Vagina (tissue), 2 donors: ENCODE measurements at regions not wholly inside any gene's neighbourhood (a gene's known extent, or its start where the extent isn't known, plus 50 kb on each side); places are given as distances from the start of the nearest gene placed in this dataset.
A peak's percentile ranks its signal among the peaks of the same experiment; 100 is the strongest.
"Not testable (repeated sequence)": the region's sequence is repeated elsewhere in the genome, so short reads cannot be mapped to it uniquely, and the experiment has no call there.

Experiments used
- DNase-seq, 2 donors: peaks; one replicate each; pipeline ENCODE4 v3.0.0-alpha.2; 2017; ENCODE audit errors: extremely low spot score in 2 of 2
- H3K27ac ChIP-seq: fragments of 200-600 bp; sonication (generic); one replicate; pipeline ENCODE4 v1.5.1; 2019
- H3K27me3 ChIP-seq: fragments of 200-600 bp; sonication (generic); one replicate; pipeline ENCODE4 v1.5.1; 2019
- H3K36me3 ChIP-seq, 2 donors: fragments of 200-600 bp; sonication (generic); one replicate each; pipeline ENCODE4 v1.5.1; 2017 to 2019
- H3K4me1 ChIP-seq: fragments of 200-600 bp; sonication (generic); one replicate; pipeline ENCODE4 v1.5.1; 2019
- H3K4me3 ChIP-seq, 2 donors: fragments of 200-600 bp; sonication (generic); 1 replicate in 1 of 2; 2 replicates in 1 of 2; pipeline ENCODE4 v1.5.1; 2016 to 2019
- H3K9me3 ChIP-seq: fragments of 200-600 bp; sonication (generic); one replicate; pipeline ENCODE4 v1.5.1; 2019
- POLR2A ChIP-seq, 2 donors: fragments of 450-650 bp; IDR thresholded peaks; one replicate each; pipeline ENCODE4 v1.6.1; 2017; ENCODE audit warnings: antibody characterized with exemption in 2 of 2, mild to moderate bottlenecking in 2 of 2, moderate library complexity in 2 of 2
- POLR2AphosphoS5 ChIP-seq, 2 donors: sonication (generic); formaldehyde crosslinking; IDR thresholded peaks; one replicate each; pipeline ENCODE4 v1.9.0; 2017; ENCODE audit warnings: antibody characterized with exemption in 2 of 2, mild to moderate bottlenecking in 2 of 2, low read depth in 1 of 2; ENCODE audit not compliant: insufficient read depth in 1 of 2
- intact Hi-C: fragments of 100-400 bp; cut with DNase I; formaldehyde crosslinking; loops from one replicate; pipeline ENCODE4 v1.15.1; 2023
- TF ChIP-seq, protein P1 (sequence below), 3 experiments: fragments of 450-650 bp in 2 of 3; fragments of 200-600 bp in 1 of 3; sonication (generic) in 1 of 3; IDR thresholded peaks; one replicate each; pipeline ENCODE4 v1.5.1; 2017 to 2019; ENCODE audit warnings: antibody characterized with exemption in 3 of 3, mild to moderate bottlenecking in 2 of 3, moderate library complexity in 2 of 3

DNA sequence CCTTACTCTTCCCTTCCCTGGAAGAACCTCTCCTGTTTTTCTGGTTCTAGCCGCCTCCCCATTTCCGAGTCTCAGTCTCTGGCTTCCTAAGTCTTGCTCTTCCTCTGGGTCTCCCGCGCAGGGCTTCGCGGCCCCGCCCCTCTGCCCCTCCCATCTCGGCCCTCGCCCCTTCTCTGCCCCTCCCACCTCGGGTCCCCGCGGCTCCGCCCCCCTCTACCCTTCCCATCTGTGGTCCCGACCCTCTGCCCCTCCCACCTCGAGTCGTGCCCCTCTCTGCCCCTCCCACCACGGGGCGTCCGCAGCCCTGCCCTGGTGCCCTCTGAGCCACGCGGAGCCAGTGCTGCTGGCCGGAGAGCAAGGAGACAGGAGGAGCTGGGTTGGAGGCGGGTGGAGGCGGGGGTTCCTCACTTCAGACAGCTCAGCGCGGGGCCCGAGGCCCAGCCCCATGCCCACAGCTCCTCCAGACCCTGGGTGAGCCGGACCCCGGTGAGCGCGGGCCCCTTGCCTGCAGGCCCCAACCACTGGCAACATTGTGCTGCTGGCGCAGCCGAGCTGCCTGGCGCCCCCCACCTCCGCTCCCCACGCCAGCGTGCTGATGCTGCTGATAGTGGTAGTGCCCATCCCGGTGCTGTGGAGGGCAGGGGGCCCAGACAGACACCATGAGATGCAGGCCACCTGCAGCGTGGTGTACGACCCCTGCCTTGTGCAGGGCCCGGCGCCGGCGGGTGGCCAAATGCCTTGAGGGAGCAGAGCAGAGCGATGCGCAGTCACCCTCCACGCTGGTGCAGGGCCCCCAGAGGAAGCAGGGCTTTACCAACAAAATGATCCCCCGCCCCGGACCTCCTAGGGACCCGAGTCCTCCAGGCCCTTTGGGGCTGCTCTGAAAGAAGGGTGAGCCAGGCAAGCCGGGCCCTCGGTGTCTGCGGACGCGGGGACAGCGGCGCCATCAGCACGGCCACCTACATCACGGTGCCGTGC is 2115.3 kb downstream of the TP53TG3F start:
- Histone ChIP-seq H3K36me3 (no peaks in the 10 kb centered on the region), H3K4me1 (no peaks in the 10 kb centered on the region), H3K27ac (no peak overlapping the region), H3K9me3 (no peaks in the 10 kb centered on the region), H3K27me3 (no peaks in the 10 kb centered on the region), H3K4me3 (no peak overlapping the region)
- DNase-seq: peak in 1 of 2 donors; percentile 85
- intact Hi-C loops: no loop called here
- TF ChIP-seq, protein P1, sequence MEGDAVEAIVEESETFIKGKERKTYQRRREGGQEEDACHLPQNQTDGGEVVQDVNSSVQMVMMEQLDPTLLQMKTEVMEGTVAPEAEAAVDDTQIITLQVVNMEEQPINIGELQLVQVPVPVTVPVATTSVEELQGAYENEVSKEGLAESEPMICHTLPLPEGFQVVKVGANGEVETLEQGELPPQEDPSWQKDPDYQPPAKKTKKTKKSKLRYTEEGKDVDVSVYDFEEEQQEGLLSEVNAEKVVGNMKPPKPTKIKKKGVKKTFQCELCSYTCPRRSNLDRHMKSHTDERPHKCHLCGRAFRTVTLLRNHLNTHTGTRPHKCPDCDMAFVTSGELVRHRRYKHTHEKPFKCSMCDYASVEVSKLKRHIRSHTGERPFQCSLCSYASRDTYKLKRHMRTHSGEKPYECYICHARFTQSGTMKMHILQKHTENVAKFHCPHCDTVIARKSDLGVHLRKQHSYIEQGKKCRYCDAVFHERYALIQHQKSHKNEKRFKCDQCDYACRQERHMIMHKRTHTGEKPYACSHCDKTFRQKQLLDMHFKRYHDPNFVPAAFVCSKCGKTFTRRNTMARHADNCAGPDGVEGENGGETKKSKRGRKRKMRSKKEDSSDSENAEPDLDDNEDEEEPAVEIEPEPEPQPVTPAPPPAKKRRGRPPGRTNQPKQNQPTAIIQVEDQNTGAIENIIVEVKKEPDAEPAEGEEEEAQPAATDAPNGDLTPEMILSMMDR (IDR thresholded peaks at IDR 0.05): no peak
- TF ChIP-seq POLR2AphosphoS5 (IDR thresholded peaks at IDR 0.05; ENCODE audit: insufficient read depth in 1 of 2, low read depth in 1 of 2) (no peak), POLR2A (IDR thresholded peaks at IDR 0.05) (no peak)

DNA sequence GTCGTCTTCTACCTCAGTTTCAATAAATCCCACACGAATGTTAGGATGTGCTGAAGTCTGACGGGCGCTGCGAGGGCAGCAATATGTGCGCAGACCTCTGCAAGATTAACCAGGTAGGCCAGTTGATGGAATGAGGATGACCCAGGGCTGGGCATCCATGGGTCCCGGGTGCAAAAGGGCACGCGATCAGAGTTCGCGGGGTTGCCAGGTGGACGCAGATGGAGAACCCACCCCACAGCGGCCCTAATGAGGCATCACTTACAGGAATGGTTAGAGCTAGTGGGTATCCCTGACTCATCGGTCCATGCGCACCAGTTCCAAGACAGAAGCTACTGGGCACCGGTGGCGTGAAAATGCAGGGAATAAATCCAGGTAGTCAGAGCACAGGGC is 2116.0 kb downstream of the TP53TG3F start:
- no peak for DNase-seq
- Histone ChIP-seq H3K9me3 (no peaks in the 10 kb centered on the region), H3K27ac (no peak overlapping the region), H3K4me1 (no peaks in the 10 kb centered on the region), H3K27me3 (no peaks in the 10 kb centered on the region), H3K36me3 (no peaks in the 10 kb centered on the region), H3K4me3 (no peak overlapping the region)
- TF ChIP-seq, protein P1 (IDR thresholded peaks at IDR 0.05): no peak
- TF ChIP-seq POLR2A (IDR thresholded peaks at IDR 0.05): no peak
- TF ChIP-seq POLR2AphosphoS5 (IDR thresholded peaks at IDR 0.05; ENCODE audit: insufficient read depth in 1 of 2, low read depth in 1 of 2): no peak
- intact Hi-C loops: no loop called here

DNA sequence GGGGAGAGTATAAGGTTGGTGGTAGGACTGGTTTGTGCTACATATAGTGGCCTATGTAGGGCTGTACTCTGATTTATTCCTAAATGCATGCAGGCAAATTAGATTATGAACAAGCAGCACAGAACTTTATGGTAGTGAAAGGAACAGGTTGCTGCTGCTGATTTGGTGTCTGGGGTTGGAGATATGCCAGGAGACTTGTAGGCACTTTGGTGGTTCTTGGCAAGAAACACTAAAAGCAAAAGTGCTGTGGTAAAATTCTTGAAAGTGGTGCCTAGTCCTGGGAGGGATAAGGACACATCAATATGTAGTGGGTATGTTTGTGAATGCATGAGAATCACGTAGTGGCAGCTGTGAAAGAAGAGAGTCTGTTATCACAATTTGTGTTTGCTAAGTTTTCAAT is 2126.0 kb downstream of the TP53TG3F start:
- intact Hi-C loops: no loop called here
- no peaks in the 10 kb centered on the region for H3K9me3 ChIP-seq
- no peak overlapping the region for H3K27ac ChIP-seq
- TF ChIP-seq POLR2A (IDR thresholded peaks at IDR 0.05) (no peak), POLR2AphosphoS5 (IDR thresholded peaks at IDR 0.05; ENCODE audit: insufficient read depth in 1 of 2, low read depth in 1 of 2) (no peak)
- no peaks in the 10 kb centered on the region for H3K36me3 ChIP-seq
- no peak for DNase-seq
- H3K4me1 ChIP-seq: no peaks in the 10 kb centered on the region
- H3K4me3 ChIP-seq: no peak overlapping the region
- no peaks in the 10 kb centered on the region for H3K27me3 ChIP-seq

DNA sequence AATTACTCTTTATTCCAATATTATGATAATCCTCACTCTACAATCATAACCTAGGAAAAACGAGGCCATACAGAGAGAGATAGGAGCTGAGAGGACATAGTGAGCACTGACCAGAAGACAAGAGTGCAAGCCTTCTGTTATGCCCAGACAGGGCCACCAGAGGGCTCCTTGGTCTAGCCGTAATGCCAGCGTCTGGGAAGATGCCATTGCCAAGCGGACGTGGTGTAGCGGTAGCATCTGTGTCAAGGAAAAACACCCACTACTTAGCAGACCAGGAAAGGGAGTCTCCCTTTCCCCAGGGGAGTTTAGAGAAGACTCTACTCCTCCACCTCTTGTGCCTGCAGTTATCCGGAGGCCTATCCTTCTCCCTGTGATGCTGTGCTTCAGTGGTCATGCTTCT is 2131.5 kb downstream of the TP53TG3F start:
- H3K27me3 ChIP-seq, H3K4me1 ChIP-seq, DNase-seq, H3K36me3 ChIP-seq, intact Hi-C loops, H3K9me3 ChIP-seq, H3K4me3 ChIP-seq, H3K27ac ChIP-seq: not testable (repeated sequence)

DNA sequence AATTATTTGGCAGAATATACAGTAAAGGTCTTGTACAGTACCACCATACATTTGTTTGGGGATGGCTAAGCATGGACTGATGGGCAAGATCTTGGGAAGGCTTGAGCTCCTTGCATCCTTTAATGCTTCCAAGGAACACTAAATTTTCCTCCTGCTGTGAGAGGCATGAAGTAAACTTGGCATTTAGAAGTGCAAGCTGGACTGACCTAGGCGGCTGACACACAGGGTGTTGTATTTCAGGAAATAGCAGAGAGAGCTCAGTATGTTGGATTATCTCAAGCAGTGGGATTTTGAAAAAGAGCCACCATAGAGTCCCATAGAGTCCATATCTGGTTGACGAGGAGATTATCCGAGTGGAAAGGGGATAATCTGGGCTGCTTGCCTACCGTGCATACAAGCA is 2137.1 kb downstream of the TP53TG3F start:
- H3K36me3 ChIP-seq: no peaks in the 10 kb centered on the region
- no peak for DNase-seq
- intact Hi-C loops: no loop called here
- TF ChIP-seq POLR2AphosphoS5 (IDR thresholded peaks at IDR 0.05; ENCODE audit: insufficient read depth in 1 of 2, low read depth in 1 of 2) (no peak), POLR2A (IDR thresholded peaks at IDR 0.05) (no peak)
- TF ChIP-seq, protein P1 (IDR thresholded peaks at IDR 0.05): no peak
- no peaks in the 10 kb centered on the region for H3K9me3 ChIP-seq
- no peak overlapping the region for H3K4me3 ChIP-seq
- no peak overlapping the region for H3K27ac ChIP-seq
- no peaks in the 10 kb centered on the region for H3K4me1 ChIP-seq
- H3K27me3 ChIP-seq: no peaks in the 10 kb centered on the region

DNA sequence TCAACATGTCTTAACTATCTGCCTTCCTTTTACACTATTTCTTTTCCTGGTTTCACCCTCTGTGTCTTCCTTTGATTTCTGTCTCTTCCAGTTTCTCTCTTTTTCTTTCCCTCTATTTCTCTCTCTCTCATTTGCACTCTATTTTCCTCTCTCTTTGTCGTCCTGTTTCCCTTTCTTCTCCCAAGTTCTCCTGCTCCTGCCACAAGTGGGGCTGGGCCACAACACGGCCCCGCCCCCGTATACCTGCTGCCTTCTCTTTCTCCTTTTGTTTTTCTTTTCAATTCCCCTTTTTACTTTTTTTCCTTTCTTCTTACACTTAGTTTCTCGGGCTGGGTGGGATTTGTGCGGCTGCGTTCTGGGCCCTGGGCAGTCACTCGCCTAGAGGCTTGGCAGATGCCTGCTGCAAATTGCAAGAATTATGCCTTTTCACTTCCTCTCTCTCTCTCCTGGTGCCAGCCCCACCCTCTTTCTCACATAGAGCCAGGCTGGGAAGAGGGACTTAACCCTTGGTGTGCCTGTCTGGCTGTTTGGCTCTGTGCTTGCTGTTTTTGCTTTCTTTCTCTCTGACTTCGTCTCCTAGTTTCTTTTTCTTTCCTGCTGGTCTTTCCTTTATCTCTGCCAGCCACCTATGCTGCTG is 2139.4 kb downstream of the TP53TG3F start:
- intact Hi-C loops: no loop called here
- Histone ChIP-seq H3K36me3 (no peaks in the 10 kb centered on the region), H3K9me3 (no peaks in the 10 kb centered on the region), H3K4me1 (no peaks in the 10 kb centered on the region), H3K27ac (peak overlapping the region; percentile 76), H3K27me3 (no peaks in the 10 kb centered on the region), H3K4me3 (no peak overlapping the region)
- TF ChIP-seq POLR2A (IDR thresholded peaks at IDR 0.05) (no peak), POLR2AphosphoS5 (IDR thresholded peaks at IDR 0.05; ENCODE audit: insufficient read depth in 1 of 2, low read depth in 1 of 2) (no peak)
- TF ChIP-seq, protein P1 (IDR thresholded peaks at IDR 0.05): no peak
- no peak for DNase-seq
